OCI-M1 (cell line): ENCODE measurements at regions not wholly inside any gene's neighbourhood (a gene's known extent, or its start where the extent isn't known, plus 50 kb on each side); places are given as distances from the start of the nearest gene placed in this dataset.

Experiments used
- DNase-seq: peaks from one replicate; lab custom pipeline; 2025; lab: John Stamatoyannopoulos, UW

- no peak for DNase-seq
Observed at GRCh38 chr5:116953251-116953930, 378.8 kb upstream of the SEMA6A start.

GRCh38 chr5:116951219-116951618 is 376.6 kb upstream of the SEMA6A start:
- DNase-seq = no peak

GRCh38 chr5:116947691-116948528 is 373.3 kb upstream of the SEMA6A start:
- DNase-seq = peak; percentile 45

GRCh38 chr5:116945613-116946382 is 371.2 kb upstream of the SEMA6A start:
- DNase-seq = peak; percentile 0

GRCh38 chr5:116944183-116944582 is 369.6 kb upstream of the SEMA6A start:
- DNase-seq = no peak

GRCh38 chr5:116942622-116943021 is 368.0 kb upstream of the SEMA6A start:
- no peak for DNase-seq

- DNase-seq = no peak
Observed at GRCh38 chr5:116939641-116940040, 365.0 kb upstream of the SEMA6A start.

GRCh38 chr5:116938488-116938887 is 363.9 kb upstream of the SEMA6A start:
- DNase-seq = no peak

GRCh38 chr5:116935561-116936162 is 361.0 kb upstream of the SEMA6A start:
- no peak for DNase-seq

GRCh38 chr5:116930616-116931015 is 356.0 kb upstream of the SEMA6A start:
- no peak for DNase-seq

- no peak for DNase-seq
Observed at GRCh38 chr5:116923344-116923743, 348.7 kb upstream of the SEMA6A start.

- DNase-seq = no peak
Observed at GRCh38 chr5:116922532-116922931, 347.9 kb upstream of the SEMA6A start.

- DNase-seq = no peak
Observed at GRCh38 chr5:116914869-116915504, 340.4 kb upstream of the SEMA6A start.

GRCh38 chr5:116912221-116912620 is 337.6 kb upstream of the SEMA6A start:
- no peak for DNase-seq

GRCh38 chr5:116911074-116911473 is 336.5 kb upstream of the SEMA6A start:
- DNase-seq = no peak

- no peak for DNase-seq
Observed at GRCh38 chr5:116908537-116908936, 333.9 kb upstream of the SEMA6A start.

GRCh38 chr5:116905885-116906284 is 331.3 kb upstream of the SEMA6A start:
- no peak for DNase-seq

- DNase-seq = no peak
Observed at GRCh38 chr5:116900793-116901192, 326.2 kb upstream of the SEMA6A start.

GRCh38 chr5:116898917-116899316 is 324.3 kb upstream of the SEMA6A start:
- DNase-seq = no peak

- DNase-seq = no peak
Observed at GRCh38 chr5:116897291-116897690, 322.7 kb upstream of the SEMA6A start.

GRCh38 chr5:116896001-116896400 is 321.4 kb upstream of the SEMA6A start:
- no peak for DNase-seq

- DNase-seq = no peak
Observed at GRCh38 chr5:116892993-116893392, 318.4 kb upstream of the SEMA6A start.
